DOHH2 (cell line): ENCODE measurements at regions not wholly inside any gene's neighbourhood (a gene's known extent, or its start where the extent isn't known, plus 50 kb on each side); places are given as distances from the start of the nearest gene placed in this dataset.

ENCODE experiments used
- EZH2phosphoT487 ChIP-seq: fragments of 200-600 bp; sonication (generic); IDR thresholded peaks from 2 replicates; pipeline ENCODE4 v1.6.1; 2017; ENCODE audit warnings: borderline replicate concordance, mild to moderate bottlenecking, antibody characterized with exemption, low read length, moderate library complexity, mixed read lengths
- TF ChIP-seq, protein P1 (sequence below): fragments of 200-600 bp; sonication (generic); IDR thresholded peaks from one replicate; pipeline ENCODE4 v1.5.1; 2014; ENCODE audit warnings: antibody characterized with exemption, mild to moderate bottlenecking, low read depth, low read length; ENCODE audit not compliant: poor library complexity, severe bottlenecking

DNA sequence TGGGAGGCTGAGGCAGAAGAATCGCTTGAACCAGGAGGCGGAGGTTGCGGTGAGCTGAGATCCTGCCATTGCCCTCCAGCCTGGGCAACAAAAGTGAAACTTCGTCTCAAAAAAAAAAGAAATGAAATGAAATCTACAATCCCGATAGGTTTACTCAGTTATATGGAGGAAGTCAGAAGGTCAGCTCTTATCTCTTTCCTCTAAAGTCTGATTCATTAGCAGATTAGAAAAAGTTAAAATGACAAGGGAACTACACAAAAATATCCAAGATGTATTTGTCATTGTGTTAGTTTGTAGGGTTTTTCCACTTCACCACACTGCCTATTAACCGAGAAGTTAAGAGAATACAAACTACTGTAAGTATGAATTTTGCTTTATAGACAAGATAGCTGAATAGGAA, 420.6 kb downstream of the SHQ1 start:
- TF ChIP-seq, protein P1, sequence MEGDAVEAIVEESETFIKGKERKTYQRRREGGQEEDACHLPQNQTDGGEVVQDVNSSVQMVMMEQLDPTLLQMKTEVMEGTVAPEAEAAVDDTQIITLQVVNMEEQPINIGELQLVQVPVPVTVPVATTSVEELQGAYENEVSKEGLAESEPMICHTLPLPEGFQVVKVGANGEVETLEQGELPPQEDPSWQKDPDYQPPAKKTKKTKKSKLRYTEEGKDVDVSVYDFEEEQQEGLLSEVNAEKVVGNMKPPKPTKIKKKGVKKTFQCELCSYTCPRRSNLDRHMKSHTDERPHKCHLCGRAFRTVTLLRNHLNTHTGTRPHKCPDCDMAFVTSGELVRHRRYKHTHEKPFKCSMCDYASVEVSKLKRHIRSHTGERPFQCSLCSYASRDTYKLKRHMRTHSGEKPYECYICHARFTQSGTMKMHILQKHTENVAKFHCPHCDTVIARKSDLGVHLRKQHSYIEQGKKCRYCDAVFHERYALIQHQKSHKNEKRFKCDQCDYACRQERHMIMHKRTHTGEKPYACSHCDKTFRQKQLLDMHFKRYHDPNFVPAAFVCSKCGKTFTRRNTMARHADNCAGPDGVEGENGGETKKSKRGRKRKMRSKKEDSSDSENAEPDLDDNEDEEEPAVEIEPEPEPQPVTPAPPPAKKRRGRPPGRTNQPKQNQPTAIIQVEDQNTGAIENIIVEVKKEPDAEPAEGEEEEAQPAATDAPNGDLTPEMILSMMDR: no peak
- TF ChIP-seq EZH2phosphoT487: no peak
